GF-D8 (cell line): ENCODE measurements at regions not wholly inside any gene's neighbourhood (a gene's known extent, or its start where the extent isn't known, plus 50 kb on each side); places are given as distances from the start of the nearest gene placed in this dataset.

Source experiments
- DNase-seq: peaks from one replicate; lab custom pipeline; 2025; lab: John Stamatoyannopoulos, UW

- no peak for DNase-seq
Measured at GRCh38 chr2:20540587-20541293, 93.9 kb downstream of the RHOB start.

- no peak for DNase-seq
Measured at GRCh38 chr2:20541294-20541640, 94.4 kb downstream of the RHOB start.

GRCh38 chr2:20541651-20542050 lies 94.8 kb downstream of the RHOB start:
- DNase-seq: no peak

- no peak for DNase-seq
Measured at GRCh38 chr2:20542269-20542668, 95.4 kb downstream of the RHOB start.

- no peak for DNase-seq
Measured at GRCh38 chr2:20542746-20543468, 96.0 kb downstream of the RHOB start.

- no peak for DNase-seq
Measured at GRCh38 chr2:20543469-20544152, 96.7 kb downstream of the RHOB start.

- no peak for DNase-seq
Measured at GRCh38 chr2:20544153-20544747, 97.4 kb downstream of the RHOB start.

GRCh38 chr2:20549144-20549543 lies 101.8 kb downstream of the HS1BP3 start:
- no peak for DNase-seq

GRCh38 chr2:20549691-20550348 lies 101.1 kb downstream of the HS1BP3 start:
- no peak for DNase-seq

- DNase-seq: no peak
Measured at GRCh38 chr2:20551260-20551944, 99.5 kb downstream of the HS1BP3 start.

GRCh38 chr2:20551945-20552328 lies 99.0 kb downstream of the HS1BP3 start:
- DNase-seq: no peak

- DNase-seq: no peak
Measured at GRCh38 chr2:20552847-20553246, 98.1 kb downstream of the HS1BP3 start.

GRCh38 chr2:20553580-20553979 lies 97.3 kb downstream of the HS1BP3 start:
- DNase-seq: no peak

- DNase-seq: no peak
Measured at GRCh38 chr2:20555954-20556353, 94.9 kb downstream of the HS1BP3 start.

GRCh38 chr2:20556756-20557155 lies 94.1 kb downstream of the HS1BP3 start:
- DNase-seq: no peak

- DNase-seq: no peak
Measured at GRCh38 chr2:20557226-20557625, 93.7 kb downstream of the HS1BP3 start.

GRCh38 chr2:20557635-20558034 lies 93.3 kb downstream of the HS1BP3 start:
- DNase-seq: no peak

GRCh38 chr2:20558391-20559150 lies 92.3 kb downstream of the HS1BP3 start:
- no peak for DNase-seq

- no peak for DNase-seq
Measured at GRCh38 chr2:20559277-20559676, 91.6 kb downstream of the HS1BP3 start.

GRCh38 chr2:20560011-20560410 lies 90.9 kb downstream of the HS1BP3 start:
- DNase-seq: no peak
